SK-N-SH (cell line): ENCODE measurements at regions not wholly inside any gene's neighbourhood (a gene's known extent, or its start where the extent isn't known, plus 50 kb on each side); places are given as distances from the start of the nearest gene placed in this dataset.

Source experiments
- CTCF ChIA-PET: fragments of 300-600, 350-600 bp; formaldehyde crosslinking; extraction: SDS; loops from one replicate; lab custom pipeline; 2021; lab: Yijun Ruan, JAX
- POLR2A ChIA-PET: fragments of 350-600 bp; sonication (Branson Sonifier 250); formaldehyde crosslinking; extraction: SDS; loops from one replicate; lab custom pipeline; 2020; ENCODE audit warnings: antibody characterized with exemption, inconsistent platforms; lab: Yijun Ruan, JAX
- DNase-seq: peaks from one replicate; pipeline ENCODE4 v3.0.0; 2012
- H2AFZ ChIP-seq: fragments of 200-600 bp; sonication (generic); 2 replicates; pipeline ENCODE4 v1.8.1; 2016; ENCODE audit warnings: antibody characterized with exemption, mild to moderate bottlenecking, low read depth
- H3F3A ChIP-seq: fragments of 200-600 bp; sonication (generic); replicated peaks from 2 replicates; pipeline ENCODE3; 2016; ENCODE audit warnings: antibody characterized with exemption, mild to moderate bottlenecking; ENCODE audit not compliant: insufficient read depth
- H3K27ac ChIP-seq, 2 experiments: fragments of 200-500 bp in 1 of 2; fragments of 200-600 bp in 1 of 2; sonication (Bioruptor generic) in 1 of 2; sonication (generic), shearing (Covaris generic) in 1 of 2; 2 replicates each; pipeline versions ENCODE4 v1.5.1 to v1.6.1; 2014 to 2016; ENCODE audit warnings: low read depth in 2 of 2, inconsistent platforms in 1 of 2, low read length in 1 of 2, mild to moderate bottlenecking in 1 of 2, mixed read lengths in 1 of 2
- H3K27me3 ChIP-seq: fragments of 200-600 bp; sonication (generic), shearing (Covaris generic); 2 replicates; pipeline ENCODE4 v1.6.1; 2016; ENCODE audit warnings: mixed run types; ENCODE audit not compliant: insufficient read depth
- H3K36me3 ChIP-seq, 2 experiments: fragments of 200-500 bp in 1 of 2; fragments of 200-600 bp in 1 of 2; sonication (Bioruptor generic) in 1 of 2; sonication (generic) in 1 of 2; replicated peaks in 1 of 2; 2 replicates each; pipeline versions ENCODE3 to v1.5.1; 2014 to 2016; ENCODE audit warnings: low read length in 1 of 2, mild to moderate bottlenecking in 1 of 2; ENCODE audit not compliant: insufficient read depth in 2 of 2, control insufficient read depth in 1 of 2
- H3K4me1 ChIP-seq, 2 experiments: fragments of 200-500 bp in 1 of 2; fragments of 200-600 bp in 1 of 2; sonication (Bioruptor generic) in 1 of 2; sonication (generic), shearing (Covaris generic) in 1 of 2; 2 replicates each; pipeline versions ENCODE4 v1.5.1 to v1.6.1; 2014 to 2016; ENCODE audit warnings: low read depth in 1 of 2, low read length in 1 of 2, mixed run types in 1 of 2; ENCODE audit not compliant: insufficient read depth in 2 of 2, control insufficient read depth in 1 of 2
- H3K4me2 ChIP-seq: fragments of 200-600 bp; sonication (generic), shearing (Covaris generic); 2 replicates; pipeline ENCODE4 v1.6.1; 2017; ENCODE audit warnings: mixed run types
- H3K4me3 ChIP-seq, 2 experiments: fragments of 200-500 bp in 1 of 2; fragments of 200-600 bp in 1 of 2; sonication (Bioruptor generic) in 1 of 2; sonication (generic), shearing (Covaris generic) in 1 of 2; 2 replicates each; pipeline versions ENCODE4 v1.5.1 to v1.8.1; 2014 to 2016; ENCODE audit warnings: low read depth in 2 of 2, inconsistent platforms in 1 of 2, low read length in 1 of 2, mild to moderate bottlenecking in 1 of 2, mixed read lengths in 1 of 2, moderate library complexity in 1 of 2
- H3K79me2 ChIP-seq: fragments of 200-600 bp; sonication (generic); 2 replicates; pipeline ENCODE4 v1.8.1; 2017; ENCODE audit warnings: mild to moderate bottlenecking; ENCODE audit not compliant: insufficient read depth
- H3K9ac ChIP-seq: fragments of 200-600 bp; sonication (generic); 2 replicates; pipeline ENCODE4 v1.6.1; 2017; ENCODE audit warnings: mixed run types
- H3K9me2 ChIP-seq: fragments of 200-600 bp; sonication (generic); 2 replicates; pipeline ENCODE4 v1.6.1; 2017; ENCODE audit warnings: mixed run types
- H3K9me3 ChIP-seq: fragments of 200-600 bp; sonication (generic); 2 replicates; pipeline ENCODE4 v1.6.1; 2017; ENCODE audit warnings: mixed run types, mild to moderate bottlenecking, moderate library complexity
- H4K20me1 ChIP-seq: fragments of 200-600 bp; sonication (generic); 2 replicates; pipeline ENCODE4 v1.6.1; 2017; ENCODE audit warnings: mild to moderate bottlenecking, mixed run types; ENCODE audit not compliant: insufficient read depth
- CHD2 ChIP-seq: fragments of 150-350 bp; IDR thresholded peaks from 2 replicates; pipeline ENCODE4 v1.6.1; 2018; ENCODE audit warnings: low read length; ENCODE audit not compliant: partially characterized antibody
- ELF1 ChIP-seq: IDR thresholded peaks from 2 replicates; pipeline ENCODE4 v1.4.0; 2012
- EP300 ChIP-seq, 2 experiments: IDR thresholded peaks; 2 replicates each; pipeline versions ENCODE4 v1.4.0 to v1.6.1; 2012; ENCODE audit warnings: borderline replicate concordance in 1 of 2, low read depth in 1 of 2, low read length in 1 of 2
- EZH2phosphoT487 ChIP-seq: fragments of 200-600 bp; sonication (generic); IDR thresholded peaks from 2 replicates; pipeline ENCODE4 v1.6.1; 2017; ENCODE audit warnings: low read depth, mixed run types, mild to moderate bottlenecking, antibody characterized with exemption, moderate library complexity, borderline replicate concordance
- FOSL2 ChIP-seq: IDR thresholded peaks from 2 replicates; pipeline ENCODE4 v1.4.0; 2012; ENCODE audit warnings: low read depth, mild to moderate bottlenecking, moderate library complexity, borderline replicate concordance
- FOXJ3 ChIP-seq: sonication (generic); formaldehyde crosslinking; IDR thresholded peaks from 2 replicates; pipeline ENCODE4 v1.5.1; 2020; ENCODE audit warnings: mild to moderate bottlenecking, missing genetic modification reagents
- FOXM1 ChIP-seq: IDR thresholded peaks from 2 replicates; pipeline ENCODE4 v1.4.0; 2012; ENCODE audit warnings: low read depth, mild to moderate bottlenecking
- GATA2 ChIP-seq: sonication (generic); formaldehyde crosslinking; IDR thresholded peaks from 2 replicates; pipeline ENCODE4 v1.5.0; 2020; ENCODE audit warnings: mild to moderate bottlenecking, missing genetic modification reagents
- JUND ChIP-seq: IDR thresholded peaks from 2 replicates; pipeline ENCODE4 v1.4.0; 2012
- NFIC ChIP-seq: IDR thresholded peaks from 2 replicates; pipeline ENCODE4 v1.4.0; 2012; ENCODE audit warnings: borderline replicate concordance
- NRF1 ChIP-seq: IDR thresholded peaks from 2 replicates; pipeline ENCODE4 v1.6.1; 2012; ENCODE audit warnings: low read depth, mild to moderate bottlenecking, low read length
- RFX5 ChIP-seq: IDR thresholded peaks from 2 replicates; pipeline ENCODE4 v1.6.1; 2012; ENCODE audit warnings: mild to moderate bottlenecking, improper control_type of control experiment, low read length
- SMC3 ChIP-seq: IDR thresholded peaks from 2 replicates; pipeline ENCODE4 v1.6.1; 2012; ENCODE audit warnings: low read depth, low read length, improper control_type of control experiment
- TAF1 ChIP-seq: IDR thresholded peaks from 2 replicates; pipeline ENCODE4 v1.6.1; 2012; ENCODE audit warnings: low read depth, mild to moderate bottlenecking, low read length, moderate library complexity, borderline replicate concordance
- TEAD4 ChIP-seq: IDR thresholded peaks from 2 replicates; pipeline ENCODE4 v1.4.0; 2012; ENCODE audit warnings: mild to moderate bottlenecking, borderline replicate concordance; ENCODE audit not compliant: insufficient read depth
- YY1 ChIP-seq: IDR thresholded peaks from 2 replicates; pipeline ENCODE4 v1.4.0; 2012; ENCODE audit warnings: low read depth, mild to moderate bottlenecking
- WGBS: methylation state at CpG from one replicate; pipeline ENCODE4 v1.1.6; 2017; ENCODE audit warnings: low lambda C conversion rate; 5-methylcytosine and 5-hydroxymethylcytosine counted together
- TF ChIP-seq, protein P1 (sequence below): fragments of 200-600 bp; sonication (generic); IDR thresholded peaks from 2 replicates; pipeline ENCODE4 v1.6.1; 2017; ENCODE audit warnings: antibody characterized with exemption, mild to moderate bottlenecking, moderate library complexity
- TF ChIP-seq, protein P2 (sequence below): IDR thresholded peaks from 2 replicates; pipeline ENCODE4 v1.4.0; 2012; ENCODE audit warnings: low read depth, borderline replicate concordance
- TF ChIP-seq, protein P3 (sequence below): IDR thresholded peaks from 2 replicates; pipeline ENCODE4; 2012
- TF ChIP-seq, protein P4 (sequence below): IDR thresholded peaks from 2 replicates; pipeline ENCODE4 v1.4.0; 2012; ENCODE audit warnings: low read depth

DNA sequence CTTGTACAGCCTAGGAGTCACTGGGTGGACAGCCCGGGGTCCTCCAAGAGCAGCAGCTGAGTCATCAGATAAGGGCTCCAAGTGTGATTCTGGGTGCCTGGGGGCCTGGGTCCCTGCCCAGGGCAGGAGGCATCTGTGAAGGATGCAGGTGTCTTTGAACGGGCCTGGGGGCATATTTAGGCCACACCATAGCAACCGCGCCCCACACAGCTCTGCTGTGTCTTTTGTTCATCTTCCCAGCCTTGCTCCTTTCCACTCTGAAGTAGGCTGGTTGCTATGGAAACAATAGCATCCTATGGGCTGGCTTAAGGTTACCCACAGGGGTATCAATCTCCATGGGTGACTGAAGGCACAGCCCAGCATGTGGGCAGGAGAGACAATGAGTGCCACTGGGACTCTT, 324.7 kb downstream of the TCERG1L start:
- Histone ChIP-seq H3K4me2 (no peak overlapping the region), H3K9me2 (no peaks in the 10 kb centered on the region), H3K9ac (no peak overlapping the region), H3K27me3 (no peaks in the 10 kb centered on the region), H3K4me3 (no peak overlapping the region), H3K36me3 (no peaks in the 10 kb centered on the region), H3F3A (no peaks in the 10 kb centered on the region), H3K79me2 (no peaks in the 10 kb centered on the region), H4K20me1 (no peaks in the 10 kb centered on the region), H2AFZ (no peak overlapping the region), H3K27ac (no peak overlapping the region), H3K4me1 (peaks cover 0 to 10% of the 10 kb centered on the region in 2 experiments; a peak in 2 of 4 replicates), H3K9me3 (no peaks in the 10 kb centered on the region)
- ChIA-PET POLR2A (no interaction called here), CTCF (no interaction called here)
- TF ChIP-seq YY1, result no peak
- TF ChIP-seq, protein P1, sequence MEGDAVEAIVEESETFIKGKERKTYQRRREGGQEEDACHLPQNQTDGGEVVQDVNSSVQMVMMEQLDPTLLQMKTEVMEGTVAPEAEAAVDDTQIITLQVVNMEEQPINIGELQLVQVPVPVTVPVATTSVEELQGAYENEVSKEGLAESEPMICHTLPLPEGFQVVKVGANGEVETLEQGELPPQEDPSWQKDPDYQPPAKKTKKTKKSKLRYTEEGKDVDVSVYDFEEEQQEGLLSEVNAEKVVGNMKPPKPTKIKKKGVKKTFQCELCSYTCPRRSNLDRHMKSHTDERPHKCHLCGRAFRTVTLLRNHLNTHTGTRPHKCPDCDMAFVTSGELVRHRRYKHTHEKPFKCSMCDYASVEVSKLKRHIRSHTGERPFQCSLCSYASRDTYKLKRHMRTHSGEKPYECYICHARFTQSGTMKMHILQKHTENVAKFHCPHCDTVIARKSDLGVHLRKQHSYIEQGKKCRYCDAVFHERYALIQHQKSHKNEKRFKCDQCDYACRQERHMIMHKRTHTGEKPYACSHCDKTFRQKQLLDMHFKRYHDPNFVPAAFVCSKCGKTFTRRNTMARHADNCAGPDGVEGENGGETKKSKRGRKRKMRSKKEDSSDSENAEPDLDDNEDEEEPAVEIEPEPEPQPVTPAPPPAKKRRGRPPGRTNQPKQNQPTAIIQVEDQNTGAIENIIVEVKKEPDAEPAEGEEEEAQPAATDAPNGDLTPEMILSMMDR, result no peak
- WGBS, result 7% methylated on average over 1 of the region's 4 CpGs
- no peak for DNase-seq

DNA sequence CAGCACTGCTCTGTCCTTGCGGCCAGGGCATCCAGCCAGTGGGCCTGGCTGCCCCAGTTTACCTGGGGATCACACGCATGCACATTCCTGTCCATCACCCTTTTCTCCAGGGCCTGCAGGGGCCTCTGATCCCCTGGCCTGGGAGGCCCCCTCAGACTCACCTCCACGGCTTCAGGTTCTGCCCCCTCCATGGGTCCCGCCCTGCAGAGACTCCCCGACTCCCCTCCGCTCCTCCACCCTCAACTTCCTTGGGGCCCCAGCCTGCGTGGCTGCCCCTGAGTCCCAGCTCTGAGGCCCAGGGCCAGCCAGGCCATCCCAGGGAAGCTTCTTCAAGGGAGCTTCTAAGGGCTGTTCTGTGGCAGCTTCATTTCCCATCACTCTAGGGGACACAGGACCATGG, 324.1 kb downstream of the TCERG1L start:
- Histone ChIP-seq H3K4me2 (no peak overlapping the region), H3K9ac (no peak overlapping the region), H3K4me1 (peaks cover 0 to 10% of the 10 kb centered on the region in 2 experiments; a peak in 2 of 4 replicates), H2AFZ (no peak overlapping the region), H3K27ac (no peak overlapping the region), H3K9me2 (no peaks in the 10 kb centered on the region), H3K79me2 (no peaks in the 10 kb centered on the region), H3F3A (no peaks in the 10 kb centered on the region), H4K20me1 (no peaks in the 10 kb centered on the region), H3K36me3 (no peaks in the 10 kb centered on the region), H3K27me3 (no peaks in the 10 kb centered on the region), H3K4me3 (no peak overlapping the region), H3K9me3 (no peaks in the 10 kb centered on the region)
- no peak for DNase-seq
- WGBS, result 35% methylated on average over 7 of the region's 7 CpGs
- ChIA-PET CTCF (no interaction called here), POLR2A (no interaction called here)
- TF ChIP-seq, protein P2, sequence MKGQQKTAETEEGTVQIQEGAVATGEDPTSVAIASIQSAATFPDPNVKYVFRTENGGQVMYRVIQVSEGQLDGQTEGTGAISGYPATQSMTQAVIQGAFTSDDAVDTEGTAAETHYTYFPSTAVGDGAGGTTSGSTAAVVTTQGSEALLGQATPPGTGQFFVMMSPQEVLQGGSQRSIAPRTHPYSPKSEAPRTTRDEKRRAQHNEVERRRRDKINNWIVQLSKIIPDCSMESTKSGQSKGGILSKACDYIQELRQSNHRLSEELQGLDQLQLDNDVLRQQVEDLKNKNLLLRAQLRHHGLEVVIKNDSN, result no peak
- TF ChIP-seq SMC3, result no peak
- no peak for TF ChIP-seq EZH2phosphoT487
- TF ChIP-seq NFIC, result no peak
- no peak for TF ChIP-seq TAF1
- TF ChIP-seq CHD2, result no peak
- TF ChIP-seq JUND, result no peak
- no peak for TF ChIP-seq TEAD4
- no peak for TF ChIP-seq FOSL2
- TF ChIP-seq NRF1, result no peak
- no peak for TF ChIP-seq ELF1
- no peak for TF ChIP-seq FOXJ3
- no peak for TF ChIP-seq EP300 (IDR thresholded peaks at IDR 0.05; ENCODE audit: borderline replicate concordance in 1 of 2, low read depth in 1 of 2, low read length in 1 of 2)
- TF ChIP-seq RFX5, result no peak
- no peak for TF ChIP-seq GATA2 (CRISPR knock-in tag)
- no peak for TF ChIP-seq FOXM1
- TF ChIP-seq, protein P3, sequence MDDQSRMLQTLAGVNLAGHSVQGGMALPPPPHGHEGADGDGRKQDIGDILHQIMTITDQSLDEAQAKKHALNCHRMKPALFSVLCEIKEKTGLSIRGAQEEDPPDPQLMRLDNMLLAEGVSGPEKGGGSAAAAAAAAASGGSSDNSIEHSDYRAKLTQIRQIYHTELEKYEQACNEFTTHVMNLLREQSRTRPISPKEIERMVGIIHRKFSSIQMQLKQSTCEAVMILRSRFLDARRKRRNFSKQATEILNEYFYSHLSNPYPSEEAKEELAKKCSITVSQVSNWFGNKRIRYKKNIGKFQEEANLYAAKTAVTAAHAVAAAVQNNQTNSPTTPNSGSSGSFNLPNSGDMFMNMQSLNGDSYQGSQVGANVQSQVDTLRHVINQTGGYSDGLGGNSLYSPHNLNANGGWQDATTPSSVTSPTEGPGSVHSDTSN, result no peak
- TF ChIP-seq, protein P4, sequence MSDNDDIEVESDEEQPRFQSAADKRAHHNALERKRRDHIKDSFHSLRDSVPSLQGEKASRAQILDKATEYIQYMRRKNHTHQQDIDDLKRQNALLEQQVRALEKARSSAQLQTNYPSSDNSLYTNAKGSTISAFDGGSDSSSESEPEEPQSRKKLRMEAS, result no peak
